ENCODE measurements at regions not wholly inside any gene's neighbourhood (a gene's known extent, or its start where the extent isn't known, plus 50 kb on each side); places are given as distances from the start of the nearest gene placed in this dataset.

DNA sequence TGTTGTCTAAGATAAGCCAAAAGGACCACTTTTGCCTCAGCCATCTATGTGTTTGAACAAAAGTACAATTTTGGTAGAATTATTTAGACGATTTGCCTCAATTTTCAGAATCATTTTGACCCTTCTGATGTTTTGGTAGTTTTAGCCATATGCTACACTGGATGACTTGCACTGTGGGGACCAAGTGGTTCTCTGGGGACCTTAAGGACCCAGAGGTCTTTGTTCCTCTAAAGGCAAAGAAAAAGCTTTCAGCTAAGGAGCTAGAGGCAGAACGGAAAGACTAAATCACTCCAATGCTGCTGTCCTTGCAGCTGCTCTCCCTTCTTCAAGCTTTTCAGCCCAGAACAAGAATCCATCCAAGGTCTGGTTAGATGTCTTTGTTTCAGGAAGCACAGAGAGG lies 51.0 kb upstream of the APC start:
- Histone ChIP-seq H4K12ac (ENCODE audit: low read depth, low read length) (no peak overlapping the region), H3K79me2 (ENCODE audit: control insufficient read depth, insufficient read depth, low read length, poor library complexity) (no peaks in the 10 kb centered on the region), H2BK12ac (ENCODE audit: low read length) (no peak overlapping the region), H2BK5ac (ENCODE audit: low read depth, low read length, poor library complexity) (no peak overlapping the region), H4K91ac (ENCODE audit: low read depth, low read length) (no peak overlapping the region), H3K4me1 (ENCODE audit: control insufficient read depth in 1 of 2, insufficient read depth in 2 of 2, low read length in 2 of 2) (peaks cover 2 to 5% of the 10 kb centered on the region in 2 experiments), H2BK120ac (ENCODE audit: insufficient read depth, low read length, poor library complexity) (no peak overlapping the region), H3K9me3 (ENCODE audit: insufficient read depth, low read depth, low read length) (no peaks in the 10 kb centered on the region), H4K8ac (ENCODE audit: low read depth, low read length) (no peak overlapping the region), H3K4ac (ENCODE audit: low read depth, low read length) (no peak overlapping the region), H3K9ac (ENCODE audit: low read length) (no peak overlapping the region), H3K36me3 (ENCODE audit: control insufficient read depth in 1 of 2, insufficient read depth in 2 of 2, low read length in 2 of 2) (no peaks in the 10 kb centered on the region), H3K79me1 (ENCODE audit: low read length) (no peaks in the 10 kb centered on the region), H3K4me3 (ENCODE audit: low read depth, low read length) (no peak overlapping the region), H3K27ac (ENCODE audit: low read depth, low read length) (no peak overlapping the region), H3K23ac (ENCODE audit: low read length) (no peak overlapping the region), H3K4me2 (ENCODE audit: low read length) (no peak overlapping the region), H2AFZ (ENCODE audit: insufficient read depth, low read length, poor library complexity) (no peak overlapping the region), H3K18ac (ENCODE audit: low read length) (no peak overlapping the region), H2AK5ac (ENCODE audit: low read length) (no peak overlapping the region), H3K27me3 (ENCODE audit: insufficient read depth, low read length) (no peaks in the 10 kb centered on the region), H3K14ac (ENCODE audit: low read length) (no peak overlapping the region)
- DNase-seq: no peak
- no CpG with 5 or more reads among the region's 2 CpGs for WGBS (ENCODE audit: extremely low coverage, insufficient coverage, insufficient read length)

DNA sequence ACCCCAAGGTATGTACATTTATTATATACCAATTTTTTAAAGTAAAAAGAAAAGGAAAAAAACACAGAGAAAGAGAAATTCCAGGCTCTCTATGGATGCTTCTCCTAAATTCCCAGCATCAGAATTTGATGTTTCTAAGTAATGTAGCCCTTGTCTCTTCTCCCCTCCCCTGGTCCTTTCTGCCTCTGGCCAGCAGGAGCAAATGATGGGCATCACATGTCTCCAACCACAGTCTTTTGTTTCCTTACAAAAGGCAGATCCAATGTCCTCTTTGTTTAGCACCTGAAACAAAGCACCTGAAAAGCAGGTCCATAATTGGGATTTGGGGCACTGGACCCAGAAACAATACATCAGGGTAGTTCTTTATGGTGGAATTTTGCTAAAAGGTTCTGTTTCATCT lies 50.4 kb upstream of the APC start:
- H3K9me3 ChIP-seq (ENCODE audit: insufficient read depth, low read depth, low read length): peaks cover 1% of the 10 kb centered on the region
- no peak overlapping the region for H3K4me2 ChIP-seq (ENCODE audit: low read length)
- H3K23ac ChIP-seq (ENCODE audit: low read length): no peak overlapping the region
- no peak overlapping the region for H4K12ac ChIP-seq (ENCODE audit: low read depth, low read length)
- peaks cover 2 to 5% of the 10 kb centered on the region in 2 experiments for H3K4me1 ChIP-seq (ENCODE audit: control insufficient read depth in 1 of 2, insufficient read depth in 2 of 2, low read length in 2 of 2)
- H3K27me3 ChIP-seq (ENCODE audit: insufficient read depth, low read length): no peaks in the 10 kb centered on the region
- H4K8ac ChIP-seq (ENCODE audit: low read depth, low read length): no peak overlapping the region
- no peaks in the 10 kb centered on the region for H3K79me2 ChIP-seq (ENCODE audit: control insufficient read depth, insufficient read depth, low read length, poor library complexity)
- no peak overlapping the region for H2BK12ac ChIP-seq (ENCODE audit: low read length)
- no peak overlapping the region for H3K9ac ChIP-seq (ENCODE audit: low read length)
- no peak overlapping the region for H3K27ac ChIP-seq (ENCODE audit: low read depth, low read length)
- no peak overlapping the region for H3K14ac ChIP-seq (ENCODE audit: low read length)
- H3K4me3 ChIP-seq (ENCODE audit: low read depth, low read length): no peak overlapping the region
- no peak overlapping the region for H3K18ac ChIP-seq (ENCODE audit: low read length)
- no peaks in the 10 kb centered on the region for H3K36me3 ChIP-seq (ENCODE audit: control insufficient read depth in 1 of 2, insufficient read depth in 2 of 2, low read length in 2 of 2)
- no peak overlapping the region for H2AFZ ChIP-seq (ENCODE audit: insufficient read depth, low read length, poor library complexity)
- no peak overlapping the region for H3K4ac ChIP-seq (ENCODE audit: low read depth, low read length)
- no peak overlapping the region for H4K91ac ChIP-seq (ENCODE audit: low read depth, low read length)
- H2BK5ac ChIP-seq (ENCODE audit: low read depth, low read length, poor library complexity): no peak overlapping the region
- H2AK5ac ChIP-seq (ENCODE audit: low read length): no peak overlapping the region
- H2BK120ac ChIP-seq (ENCODE audit: insufficient read depth, low read length, poor library complexity): no peak overlapping the region
- no peak for DNase-seq
- no peaks in the 10 kb centered on the region for H3K79me1 ChIP-seq (ENCODE audit: low read length)
